ENCODE measurements at regions not wholly inside any gene's neighbourhood (a gene's known extent, or its start where the extent isn't known, plus 50 kb on each side); places are given as distances from the start of the nearest gene placed in this dataset.

- ChIA-PET CTCF (no interaction called here), POLR2A (no interaction called here)
- H3K27me3 ChIP-seq (replicated peaks in 2 of 5; ENCODE audit: control insufficient read depth in 4 of 5, insufficient read depth in 5 of 5, low read length in 4 of 5), result no peaks in the 10 kb centered on the region
- H3K36me3 ChIP-seq (ENCODE audit: control insufficient read depth in 4 of 4, insufficient read depth in 4 of 4, low read length in 3 of 4), result no peaks in the 10 kb centered on the region
- WGBS (ENCODE audit: insufficient coverage), result no CpG with 5 or more reads among the region's 4 CpGs
- H3K4me3 ChIP-seq (ENCODE audit: control insufficient read depth in 1 of 7, extremely low read depth in 1 of 7, insufficient read depth in 4 of 7, low read depth in 2 of 7, low read length in 6 of 7), result no peak overlapping the region
- no peak overlapping the region for H3K27ac ChIP-seq (ENCODE audit: insufficient read depth in 1 of 2, low read depth in 1 of 2, low read length in 2 of 2, poor library complexity in 1 of 2, severe bottlenecking in 2 of 2)
- peaks cover 0 to 4% (median 0%) of the 10 kb centered on the region in 5 experiments for H3K9me3 ChIP-seq (ENCODE audit: control extremely low read depth in 1 of 5, control insufficient read depth in 4 of 5, insufficient read depth in 2 of 5, low read depth in 1 of 5, low read length in 4 of 5)
- no peaks in the 10 kb centered on the region for H3K4me1 ChIP-seq (ENCODE audit: control extremely low read depth in 1 of 4, control insufficient read depth in 4 of 4, insufficient read depth in 4 of 4, low read length in 3 of 4)
- no peak for DNase-seq
Observed at GRCh38 chr1:60670302-60670701, 412.1 kb upstream of the NFIA start.

- Histone ChIP-seq H3K9me3 (ENCODE audit: control extremely low read depth in 1 of 5, control insufficient read depth in 4 of 5, insufficient read depth in 2 of 5, low read depth in 1 of 5, low read length in 4 of 5) (peaks cover 0 to 4% (median 0%) of the 10 kb centered on the region in 5 experiments), H3K27me3 (replicated peaks in 2 of 5; ENCODE audit: control insufficient read depth in 4 of 5, insufficient read depth in 5 of 5, low read length in 4 of 5) (no peaks in the 10 kb centered on the region), H3K27ac (ENCODE audit: insufficient read depth in 1 of 2, low read depth in 1 of 2, low read length in 2 of 2, poor library complexity in 1 of 2, severe bottlenecking in 2 of 2) (no peak overlapping the region), H3K4me1 (ENCODE audit: control extremely low read depth in 1 of 4, control insufficient read depth in 4 of 4, insufficient read depth in 4 of 4, low read length in 3 of 4) (no peaks in the 10 kb centered on the region), H3K36me3 (ENCODE audit: control insufficient read depth in 4 of 4, insufficient read depth in 4 of 4, low read length in 3 of 4) (no peaks in the 10 kb centered on the region), H3K4me3 (ENCODE audit: control insufficient read depth in 1 of 7, extremely low read depth in 1 of 7, insufficient read depth in 4 of 7, low read depth in 2 of 7, low read length in 6 of 7) (no peak overlapping the region)
- no peak for DNase-seq
- POLR2A ChIA-PET, result no interaction called here
- 98% methylated on average over 6 of the region's 8 CpGs for WGBS (ENCODE audit: insufficient coverage)
- CTCF ChIA-PET, result no interaction called here
Observed at GRCh38 chr1:60668585-60668984, 413.8 kb upstream of the NFIA start.

GRCh38 chr1:60665311-60665710 is 417.1 kb upstream of the NFIA start:
- 100% methylated on average over 1 of the region's 1 CpG for WGBS (ENCODE audit: insufficient coverage)
- POLR2A ChIA-PET, result no interaction called here
- Histone ChIP-seq H3K4me1 (ENCODE audit: control extremely low read depth in 1 of 4, control insufficient read depth in 4 of 4, insufficient read depth in 4 of 4, low read length in 3 of 4) (no peaks in the 10 kb centered on the region), H3K9me3 (ENCODE audit: control extremely low read depth in 1 of 5, control insufficient read depth in 4 of 5, insufficient read depth in 2 of 5, low read depth in 1 of 5, low read length in 4 of 5) (peaks cover 0 to 3% (median 0%) of the 10 kb centered on the region in 5 experiments), H3K27me3 (replicated peaks in 2 of 5; ENCODE audit: control insufficient read depth in 4 of 5, insufficient read depth in 5 of 5, low read length in 4 of 5) (no peaks in the 10 kb centered on the region), H3K27ac (ENCODE audit: insufficient read depth in 1 of 2, low read depth in 1 of 2, low read length in 2 of 2, poor library complexity in 1 of 2, severe bottlenecking in 2 of 2) (no peak overlapping the region), H3K36me3 (ENCODE audit: control insufficient read depth in 4 of 4, insufficient read depth in 4 of 4, low read length in 3 of 4) (no peaks in the 10 kb centered on the region), H3K4me3 (ENCODE audit: control insufficient read depth in 1 of 7, extremely low read depth in 1 of 7, insufficient read depth in 4 of 7, low read depth in 2 of 7, low read length in 6 of 7) (no peak overlapping the region)
- CTCF ChIA-PET, result no interaction called here
- DNase-seq, result no peak

- Histone ChIP-seq H3K9me3 (ENCODE audit: control extremely low read depth in 1 of 5, control insufficient read depth in 4 of 5, insufficient read depth in 2 of 5, low read depth in 1 of 5, low read length in 4 of 5) (peaks cover 0 to 3% (median 0%) of the 10 kb centered on the region in 5 experiments), H3K27ac (ENCODE audit: insufficient read depth in 1 of 2, low read depth in 1 of 2, low read length in 2 of 2, poor library complexity in 1 of 2, severe bottlenecking in 2 of 2) (no peak overlapping the region), H3K4me1 (ENCODE audit: control extremely low read depth in 1 of 4, control insufficient read depth in 4 of 4, insufficient read depth in 4 of 4, low read length in 3 of 4) (no peaks in the 10 kb centered on the region), H3K4me3 (ENCODE audit: control insufficient read depth in 1 of 7, extremely low read depth in 1 of 7, insufficient read depth in 4 of 7, low read depth in 2 of 7, low read length in 6 of 7) (no peak overlapping the region), H3K36me3 (ENCODE audit: control insufficient read depth in 4 of 4, insufficient read depth in 4 of 4, low read length in 3 of 4) (no peaks in the 10 kb centered on the region), H3K27me3 (replicated peaks in 2 of 5; ENCODE audit: control insufficient read depth in 4 of 5, insufficient read depth in 5 of 5, low read length in 4 of 5) (no peaks in the 10 kb centered on the region)
- POLR2A ChIA-PET, result no interaction called here
- WGBS (ENCODE audit: insufficient coverage), result 100% methylated on average over 1 of the region's 2 CpGs
- DNase-seq, result no peak
- CTCF ChIA-PET, result no interaction called here
Observed at GRCh38 chr1:60664086-60664625, 418.2 kb upstream of the NFIA start.

- no peaks in the 10 kb centered on the region for H3K9me3 ChIP-seq (ENCODE audit: control extremely low read depth in 1 of 5, control insufficient read depth in 4 of 5, insufficient read depth in 2 of 5, low read depth in 1 of 5, low read length in 4 of 5)
- H3K36me3 ChIP-seq (ENCODE audit: control insufficient read depth in 4 of 4, insufficient read depth in 4 of 4, low read length in 3 of 4), result no peaks in the 10 kb centered on the region
- CTCF ChIA-PET, result interaction anchor here (1.3 kb wide), 1 partner anchor 16 kb away, joined by 3 read pairs; no protein-coding TSS in a partner anchor
- H3K27me3 ChIP-seq (replicated peaks in 2 of 5; ENCODE audit: control insufficient read depth in 4 of 5, insufficient read depth in 5 of 5, low read length in 4 of 5), result no peaks in the 10 kb centered on the region
- DNase-seq, result no peak
- no peaks in the 10 kb centered on the region for H3K4me1 ChIP-seq (ENCODE audit: control extremely low read depth in 1 of 4, control insufficient read depth in 4 of 4, insufficient read depth in 4 of 4, low read length in 3 of 4)
- POLR2A ChIA-PET, result no interaction called here
- 96% methylated on average over 3 of the region's 3 CpGs for WGBS (ENCODE audit: insufficient coverage)
- H3K27ac ChIP-seq (ENCODE audit: insufficient read depth in 1 of 2, low read depth in 1 of 2, low read length in 2 of 2, poor library complexity in 1 of 2, severe bottlenecking in 2 of 2), result no peak overlapping the region
- no peak overlapping the region for H3K4me3 ChIP-seq (ENCODE audit: control insufficient read depth in 1 of 7, extremely low read depth in 1 of 7, insufficient read depth in 4 of 7, low read depth in 2 of 7, low read length in 6 of 7)
Observed at GRCh38 chr1:60662486-60663044, 419.8 kb upstream of the NFIA start.

GRCh38 chr1:60657926-60658325 is 424.4 kb upstream of the NFIA start:
- peaks cover 0 to 2% (median 0%) of the 10 kb centered on the region in 5 experiments for H3K9me3 ChIP-seq (ENCODE audit: control extremely low read depth in 1 of 5, control insufficient read depth in 4 of 5, insufficient read depth in 2 of 5, low read depth in 1 of 5, low read length in 4 of 5)
- ChIA-PET POLR2A (no interaction called here), CTCF (no interaction called here)
- no peaks in the 10 kb centered on the region for H3K27me3 ChIP-seq (replicated peaks in 2 of 5; ENCODE audit: control insufficient read depth in 4 of 5, insufficient read depth in 5 of 5, low read length in 4 of 5)
- no peak overlapping the region for H3K4me3 ChIP-seq (ENCODE audit: control insufficient read depth in 1 of 7, extremely low read depth in 1 of 7, insufficient read depth in 4 of 7, low read depth in 2 of 7, low read length in 6 of 7)
- no peaks in the 10 kb centered on the region for H3K4me1 ChIP-seq (ENCODE audit: control extremely low read depth in 1 of 4, control insufficient read depth in 4 of 4, insufficient read depth in 4 of 4, low read length in 3 of 4)
- no peak overlapping the region for H3K27ac ChIP-seq (ENCODE audit: insufficient read depth in 1 of 2, low read depth in 1 of 2, low read length in 2 of 2, poor library complexity in 1 of 2, severe bottlenecking in 2 of 2)
- DNase-seq, result no peak
- H3K36me3 ChIP-seq (ENCODE audit: control insufficient read depth in 4 of 4, insufficient read depth in 4 of 4, low read length in 3 of 4), result no peaks in the 10 kb centered on the region
- 94% methylated on average over 3 of the region's 4 CpGs for WGBS (ENCODE audit: insufficient coverage)

- peaks cover 0 to 2% (median 0%) of the 10 kb centered on the region in 5 experiments for H3K9me3 ChIP-seq (ENCODE audit: control extremely low read depth in 1 of 5, control insufficient read depth in 4 of 5, insufficient read depth in 2 of 5, low read depth in 1 of 5, low read length in 4 of 5)
- POLR2A ChIA-PET, result no interaction called here
- no peaks in the 10 kb centered on the region for H3K4me1 ChIP-seq (ENCODE audit: control extremely low read depth in 1 of 4, control insufficient read depth in 4 of 4, insufficient read depth in 4 of 4, low read length in 3 of 4)
- H3K4me3 ChIP-seq (ENCODE audit: control insufficient read depth in 1 of 7, extremely low read depth in 1 of 7, insufficient read depth in 4 of 7, low read depth in 2 of 7, low read length in 6 of 7), result no peak overlapping the region
- H3K36me3 ChIP-seq (ENCODE audit: control insufficient read depth in 4 of 4, insufficient read depth in 4 of 4, low read length in 3 of 4), result no peaks in the 10 kb centered on the region
- no peaks in the 10 kb centered on the region for H3K27me3 ChIP-seq (replicated peaks in 2 of 5; ENCODE audit: control insufficient read depth in 4 of 5, insufficient read depth in 5 of 5, low read length in 4 of 5)
- no CpG with 5 or more reads among the region's 2 CpGs for WGBS (ENCODE audit: insufficient coverage)
- DNase-seq, result no peak
- no peak overlapping the region for H3K27ac ChIP-seq (ENCODE audit: insufficient read depth in 1 of 2, low read depth in 1 of 2, low read length in 2 of 2, poor library complexity in 1 of 2, severe bottlenecking in 2 of 2)
- CTCF ChIA-PET, result no interaction called here
Observed at GRCh38 chr1:60655679-60656355, 426.5 kb upstream of the NFIA start.
